HG03066 (cell line): ENCODE measurements at regions not wholly inside any gene's neighbourhood (a gene's known extent, or its start where the extent isn't known, plus 50 kb on each side); places are given as distances from the start of the nearest gene placed in this dataset.

Source experiments
- ATAC-seq: cut with Tn5 transposase; IDR thresholded peaks from one replicate; pipeline ENCODE4 v1.9.1; 2021; ENCODE audit warnings: low read depth; ENCODE audit not compliant: unreplicated experiment

DNA sequence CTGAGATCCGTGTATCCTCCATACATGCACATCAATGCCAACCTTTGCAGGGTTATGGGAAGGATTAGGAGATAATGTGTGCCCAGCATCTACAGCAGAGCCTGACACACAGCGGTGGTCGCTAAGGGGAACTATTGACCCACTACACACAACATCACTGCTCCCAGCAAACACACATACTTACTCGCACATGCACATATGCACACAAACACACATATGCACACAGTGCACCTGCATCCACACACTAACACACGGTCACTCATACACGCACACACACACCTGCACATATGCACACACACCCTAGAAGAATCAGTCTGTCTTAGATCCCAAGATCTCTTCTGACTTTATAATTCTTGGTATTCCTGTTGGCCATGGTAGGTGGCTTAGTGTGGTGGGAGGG lies 118.3 kb downstream of the GYPC start:
- no peak for ATAC-seq

DNA sequence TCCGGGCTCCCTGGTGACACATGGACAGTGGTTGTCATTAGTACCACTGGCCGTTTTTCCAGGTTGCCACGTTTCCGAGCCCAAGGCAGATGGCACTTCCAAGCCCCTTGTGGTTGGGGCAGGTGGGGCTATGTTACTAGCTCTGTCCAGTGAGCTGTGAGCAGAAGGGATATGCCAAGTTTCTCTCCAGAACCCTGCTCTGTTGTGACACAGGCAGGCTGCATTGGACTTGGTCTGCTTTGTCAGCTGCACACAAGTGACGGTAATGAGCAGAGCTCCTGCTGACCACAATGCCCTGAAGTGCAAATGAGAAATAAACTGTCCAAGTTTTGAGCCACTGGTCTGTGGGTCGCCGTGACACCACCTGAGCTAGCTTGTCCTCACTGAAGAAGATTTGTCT lies 118.8 kb downstream of the GYPC start:
- no peak for ATAC-seq

DNA sequence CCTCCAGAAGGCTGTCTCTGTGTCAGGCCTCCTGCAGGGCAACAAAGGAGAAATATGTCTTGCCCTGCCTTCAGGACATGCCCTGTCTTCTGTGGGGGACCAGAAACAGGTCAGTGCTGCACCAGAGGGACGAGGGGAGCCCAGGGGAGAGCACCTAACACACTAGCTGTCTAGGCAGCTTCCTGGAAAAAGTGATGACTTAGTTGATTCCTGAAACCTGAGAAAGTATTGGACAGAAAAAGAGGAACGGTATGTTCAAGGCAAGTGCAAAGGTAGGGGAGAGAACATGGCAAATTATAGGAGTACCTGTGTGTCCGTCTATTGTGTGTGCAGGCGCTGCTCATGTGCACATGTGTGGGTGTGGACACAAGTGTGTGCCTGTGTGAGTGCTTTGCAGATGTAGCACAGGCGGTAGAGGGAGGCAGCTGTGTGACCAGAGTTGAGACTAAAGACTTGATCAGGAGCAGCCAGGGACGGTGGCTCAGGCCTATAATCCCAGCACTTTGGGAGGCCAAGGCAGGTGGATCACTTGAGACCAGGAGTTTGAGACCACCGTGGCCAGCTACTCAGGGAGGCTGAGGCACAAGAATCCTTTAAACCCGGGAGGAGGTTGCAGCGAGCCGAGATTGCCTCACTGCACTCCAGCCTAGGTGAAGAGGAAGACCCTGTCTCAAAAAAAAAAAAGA lies 119.5 kb downstream of the GYPC start:
- no peak for ATAC-seq

DNA sequence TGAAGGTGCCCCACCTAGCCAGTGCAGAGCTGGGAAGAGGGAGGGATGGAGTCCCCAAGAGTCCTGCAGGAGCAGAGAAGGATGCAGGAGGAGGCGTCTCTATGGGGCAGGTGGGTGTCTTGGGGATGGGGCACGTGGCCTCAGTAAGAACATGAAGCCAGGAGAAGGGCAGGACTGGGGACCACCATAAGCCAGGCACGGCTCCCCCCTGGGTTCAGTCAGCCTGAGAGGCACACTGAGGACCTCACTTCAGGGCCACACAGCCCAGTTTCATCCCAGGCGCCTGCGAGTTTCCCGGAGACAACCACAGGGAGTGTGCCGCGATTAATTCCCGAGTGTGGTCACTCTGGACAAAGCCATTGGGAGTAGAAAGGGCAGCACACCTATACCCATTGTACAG lies 120.3 kb downstream of the GYPC start:
- ATAC-seq: no peak

DNA sequence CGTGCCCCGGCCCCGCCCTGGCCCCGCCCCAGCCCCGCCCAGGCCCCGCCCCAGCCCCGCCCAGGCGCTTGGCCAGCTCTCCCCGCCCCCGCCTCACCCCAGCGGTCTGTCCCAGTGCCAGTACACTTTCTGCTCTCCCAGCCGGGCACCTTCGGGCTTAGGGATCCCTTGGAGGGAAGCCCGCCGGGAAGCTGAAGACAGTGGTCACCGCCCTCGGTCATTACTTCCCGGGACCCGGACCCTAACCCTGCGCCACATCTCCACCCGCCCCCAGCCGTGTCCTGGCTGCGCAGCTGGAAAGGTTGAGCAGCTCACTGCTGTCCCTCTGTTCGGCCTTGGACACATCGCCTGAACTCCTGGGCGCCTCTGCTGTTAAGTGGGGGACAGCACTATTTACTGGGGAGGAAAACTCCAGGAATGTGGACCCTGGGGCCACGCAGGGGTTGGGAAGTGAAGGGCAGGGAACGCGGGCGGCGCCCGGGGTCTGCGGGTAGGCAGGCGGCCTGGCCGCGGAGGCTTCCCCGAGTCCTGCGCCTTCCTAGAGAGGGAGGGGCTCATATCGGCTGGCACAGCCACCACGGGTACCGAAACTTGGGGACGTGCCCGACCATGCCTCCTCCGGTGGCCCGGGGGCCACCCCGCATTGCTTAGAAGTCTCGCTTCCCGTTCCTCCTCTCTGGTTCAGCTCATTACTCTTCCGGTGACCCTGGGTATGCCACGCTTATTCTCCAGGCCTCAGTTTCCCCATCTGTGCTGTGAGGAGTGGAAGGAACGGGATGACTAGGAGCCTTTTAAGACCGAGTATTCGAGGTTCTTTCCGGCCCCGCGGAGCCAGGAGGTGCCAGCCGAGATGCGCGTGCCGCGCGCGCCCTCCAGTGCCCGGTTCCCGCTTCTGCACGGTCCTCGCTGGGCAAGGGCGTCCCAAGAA lies 121.0 kb downstream of the GYPC start:
- ATAC-seq: peak; percentile 81

DNA sequence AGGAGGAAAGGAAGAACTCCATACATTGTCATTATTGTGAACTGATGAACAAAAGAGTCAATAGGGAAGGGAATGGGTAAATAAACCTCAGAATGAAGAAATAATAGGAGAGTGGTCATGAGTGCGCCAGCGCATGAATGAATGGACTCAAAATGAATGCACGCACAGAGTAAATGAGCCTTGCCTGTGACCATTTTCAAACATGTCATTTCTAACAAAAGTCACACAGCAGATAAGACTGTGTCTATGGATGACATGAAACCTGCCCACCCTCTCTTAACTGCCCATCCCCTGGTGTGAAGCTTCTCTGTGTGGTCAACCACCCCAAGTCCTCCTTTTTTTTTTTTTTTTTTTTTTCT lies 121.1 kb upstream of the TEX51 start:
- peak; percentile 5 for ATAC-seq

DNA sequence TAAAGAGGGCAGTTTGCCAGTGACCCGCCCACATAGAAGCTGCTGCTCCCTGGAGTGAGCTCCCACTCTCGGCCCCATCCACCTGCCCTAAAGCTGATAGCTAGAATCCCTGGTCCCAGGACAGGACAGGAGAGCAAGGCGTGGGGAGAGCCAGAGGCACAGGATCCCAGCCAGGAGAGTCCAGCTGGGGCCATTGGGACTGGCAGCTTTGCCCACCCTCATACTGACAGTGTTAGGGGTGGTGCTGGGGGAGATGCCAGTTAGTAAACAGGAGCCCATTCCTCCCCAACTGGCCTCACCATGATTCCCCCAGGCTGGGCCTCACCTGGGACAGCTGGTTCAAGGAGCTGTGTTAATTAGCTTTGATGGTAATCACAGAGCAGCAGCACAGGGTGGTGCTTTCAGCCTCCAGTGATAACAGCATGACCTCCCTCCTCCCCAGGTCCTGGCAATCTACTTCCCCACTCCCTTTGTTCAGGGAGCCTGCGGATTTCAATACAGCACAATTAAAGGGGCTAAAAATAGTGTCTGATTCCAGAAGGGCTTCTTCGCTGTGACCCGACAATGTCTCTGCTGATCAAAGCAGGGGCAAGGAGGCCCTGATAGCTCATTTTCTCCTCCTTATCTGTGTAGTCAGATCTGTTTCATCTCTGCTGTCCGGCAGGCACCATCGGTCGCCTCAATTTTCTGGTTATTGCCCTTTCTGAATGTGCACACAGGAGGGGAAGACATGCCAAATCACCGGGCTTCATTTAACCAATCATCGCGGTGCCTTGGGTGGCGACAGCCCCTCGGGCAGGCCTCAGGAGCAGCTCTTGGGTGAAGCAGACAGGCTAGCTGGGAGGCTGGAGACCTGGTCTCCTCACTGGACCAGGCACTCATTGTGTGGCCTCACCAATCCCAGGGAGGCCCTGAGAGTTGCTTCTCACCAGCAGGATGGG lies 119.9 kb upstream of the TEX51 start:
- ATAC-seq: no peak

DNA sequence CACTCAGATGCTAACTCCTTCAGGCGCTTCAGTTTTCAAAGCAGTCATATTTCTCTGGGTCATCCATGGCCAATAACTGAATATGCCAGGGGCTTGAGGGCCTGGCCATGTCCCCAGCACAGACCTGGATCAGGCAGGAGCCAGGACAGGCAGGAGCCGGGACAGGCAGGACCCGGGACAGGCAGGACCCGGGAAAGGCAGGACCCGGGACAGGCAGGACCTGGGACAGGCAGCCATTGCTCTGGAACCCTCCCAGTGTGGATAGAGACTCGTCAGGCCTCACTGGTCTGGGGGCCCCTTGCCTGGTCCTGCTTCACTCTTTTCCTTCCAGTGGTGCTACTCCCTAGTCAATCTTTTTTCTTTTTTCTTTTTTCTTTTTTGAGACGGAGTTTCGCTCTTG lies 117.5 kb upstream of the TEX51 start:
- no peak for ATAC-seq

DNA sequence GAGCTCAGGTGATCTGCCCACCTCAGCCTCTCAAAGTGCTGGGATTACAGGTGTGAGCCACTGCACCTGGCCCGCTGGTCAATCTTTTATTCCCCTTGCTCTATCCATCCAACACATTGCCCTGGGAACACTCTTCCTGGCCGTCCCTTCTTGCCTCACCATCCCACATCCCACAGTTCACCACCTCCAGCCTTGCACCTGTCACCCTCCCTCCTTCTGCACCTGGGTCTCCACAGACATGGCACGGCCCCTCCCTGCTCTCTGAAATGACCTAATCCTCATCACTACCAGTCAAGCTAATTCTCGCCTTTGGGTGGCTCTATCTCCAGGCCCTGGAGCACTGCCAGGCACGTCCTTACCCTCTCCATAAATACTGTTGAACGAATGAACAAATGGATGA lies 116.9 kb upstream of the TEX51 start:
- ATAC-seq: no peak

DNA sequence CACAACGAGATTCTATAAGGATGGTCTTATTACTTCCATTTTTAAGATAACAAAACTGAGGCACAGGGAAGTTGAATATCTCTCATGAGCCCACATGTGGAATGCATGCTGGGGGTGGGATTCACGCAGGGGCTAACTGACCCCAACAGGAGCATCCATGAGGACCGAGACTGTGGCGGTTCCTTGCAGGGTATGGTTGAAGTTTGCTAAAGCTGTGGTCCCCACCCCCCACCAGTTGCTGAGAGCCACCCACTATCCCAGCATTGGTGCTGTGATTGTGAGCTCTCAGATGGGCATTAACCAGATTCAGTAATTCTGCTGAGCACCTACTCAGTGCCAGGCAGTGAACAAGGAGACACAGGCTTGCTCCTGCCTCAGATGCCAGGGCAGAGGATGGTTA lies 116.0 kb upstream of the TEX51 start:
- ATAC-seq: no peak

DNA sequence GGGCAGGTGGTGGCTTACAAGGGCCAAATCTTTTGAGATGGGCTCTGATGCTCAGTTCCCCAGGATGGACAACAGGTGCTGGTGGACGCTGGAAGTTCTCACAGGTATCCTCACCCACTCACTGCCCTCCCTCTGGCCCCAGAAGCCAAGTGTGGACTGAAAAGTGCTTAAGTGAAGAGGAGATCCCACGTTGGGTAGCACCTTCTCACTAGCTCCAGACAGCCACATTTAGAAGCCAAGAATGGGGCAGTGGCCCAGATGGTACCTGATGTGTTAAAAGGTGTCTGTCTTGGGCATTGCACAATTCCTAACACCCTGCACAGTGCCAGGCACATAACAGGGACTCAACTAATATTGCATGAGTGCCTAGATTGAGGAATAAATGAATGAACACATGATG lies 115.3 kb upstream of the TEX51 start:
- ATAC-seq: no peak

DNA sequence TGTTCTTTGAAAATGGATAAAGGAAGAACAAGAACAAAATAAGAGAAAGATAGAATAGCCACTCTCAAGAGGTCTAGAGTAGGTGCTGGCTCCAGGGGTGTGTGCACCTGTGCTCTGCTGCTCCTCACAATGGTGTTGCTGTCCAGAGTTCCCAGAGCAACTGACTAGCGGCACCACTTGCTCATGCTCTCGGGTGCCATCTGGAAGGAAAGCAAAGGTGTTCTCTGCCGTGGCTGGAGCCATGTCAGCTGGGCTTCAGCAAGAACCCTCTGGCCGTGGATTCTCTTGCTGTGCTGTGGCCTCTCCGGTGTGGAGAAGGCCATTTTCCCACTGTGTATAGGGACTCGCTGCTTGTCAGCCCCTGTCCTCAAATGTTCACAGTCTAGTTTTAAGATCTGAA lies 114.6 kb upstream of the TEX51 start:
- ATAC-seq: no peak

DNA sequence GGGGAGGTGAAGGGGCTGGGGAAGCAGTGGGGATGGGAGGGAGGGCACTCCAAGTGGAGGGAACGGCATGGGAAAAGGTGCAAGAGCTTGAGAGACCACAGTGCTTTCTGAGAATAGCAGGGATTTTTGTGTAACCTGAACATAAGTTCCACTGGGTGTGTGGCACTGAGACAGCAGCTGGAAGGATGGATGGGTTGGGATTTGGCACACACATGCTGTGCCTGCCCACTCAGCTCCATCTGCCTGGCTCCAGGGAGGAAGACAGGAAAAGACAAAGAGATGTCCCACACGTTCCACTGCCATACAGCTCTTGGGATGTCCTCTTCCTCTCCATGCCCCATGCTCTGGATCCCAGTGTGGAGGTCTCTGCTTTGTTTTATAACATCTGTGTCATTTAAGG lies 114.1 kb upstream of the TEX51 start:
- ATAC-seq: no peak

DNA sequence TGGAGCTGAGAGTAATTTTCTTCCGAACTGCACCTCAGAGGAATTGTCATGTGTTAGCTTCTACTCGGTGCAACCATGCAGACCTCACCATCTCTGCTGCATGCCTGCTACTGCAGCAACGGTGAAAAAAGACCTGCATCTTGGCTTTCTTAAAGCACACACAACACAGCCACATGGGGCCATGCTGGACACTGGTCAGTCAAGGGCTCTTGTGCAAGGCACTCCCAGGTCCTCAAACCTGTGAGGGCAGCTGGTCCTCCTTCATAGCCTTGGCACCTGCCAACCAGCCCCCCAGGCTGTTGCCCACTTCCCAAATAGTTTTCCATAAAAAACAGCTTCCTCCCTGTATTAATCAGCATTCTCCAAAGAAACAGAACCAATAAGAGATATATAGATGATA lies 113.5 kb upstream of the TEX51 start:
- no peak for ATAC-seq

DNA sequence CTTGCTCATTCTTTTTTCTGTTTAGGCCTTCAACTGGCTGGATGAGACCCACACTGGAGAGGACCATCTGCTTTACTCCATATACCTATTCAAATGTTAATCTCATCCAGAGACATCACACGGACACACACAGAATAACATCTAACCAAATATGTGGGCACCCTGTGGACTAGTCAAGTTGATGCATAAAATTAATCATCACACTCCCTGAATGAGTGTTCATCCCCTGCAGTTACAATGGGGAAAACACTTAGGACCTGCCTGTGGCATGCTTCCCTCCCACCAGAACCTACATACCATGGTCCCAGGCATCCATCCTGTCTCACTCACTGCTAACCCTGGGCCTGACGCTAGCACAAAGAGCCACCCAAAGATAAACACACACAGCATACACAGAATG lies 112.8 kb upstream of the TEX51 start:
- ATAC-seq: no peak

DNA sequence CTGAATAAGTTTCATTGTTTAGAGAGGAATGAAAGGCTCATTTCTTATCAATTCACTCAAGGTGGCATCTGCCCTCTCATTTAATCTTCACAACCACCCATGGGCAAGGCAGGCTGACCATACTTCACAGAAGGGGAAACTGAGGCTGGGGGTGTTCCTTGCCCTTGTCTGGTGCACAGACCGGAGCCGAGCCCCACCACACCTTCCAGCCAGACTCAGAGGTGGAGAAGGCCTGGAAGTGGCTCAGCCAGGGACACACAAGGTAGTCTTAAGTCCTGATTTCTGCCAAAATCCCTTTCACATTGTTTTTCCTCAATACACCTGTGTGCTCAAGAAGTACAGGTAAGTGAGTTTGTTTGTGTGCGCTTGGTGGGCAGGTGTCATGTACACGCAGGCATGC lies 111.9 kb upstream of the TEX51 start:
- no peak for ATAC-seq

DNA sequence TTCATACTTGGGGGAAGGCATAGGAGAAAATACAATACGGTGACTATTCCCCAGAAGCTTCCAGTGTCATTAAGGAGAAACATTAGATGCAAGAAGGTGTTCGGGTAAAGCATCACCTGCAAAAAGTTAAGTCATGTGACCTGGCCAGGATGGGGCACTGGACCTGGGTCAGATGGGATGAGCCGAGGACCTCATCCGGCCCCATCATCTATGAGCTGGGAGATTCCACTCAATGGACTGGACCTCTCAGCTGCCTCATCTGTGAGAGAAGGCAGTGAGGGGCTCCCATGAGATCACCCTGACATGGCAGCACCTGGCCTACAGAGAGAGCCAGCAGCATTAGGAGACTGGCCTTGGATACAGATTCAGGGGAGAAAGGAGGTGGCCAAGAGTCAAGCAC lies 111.4 kb upstream of the TEX51 start:
- no peak for ATAC-seq

DNA sequence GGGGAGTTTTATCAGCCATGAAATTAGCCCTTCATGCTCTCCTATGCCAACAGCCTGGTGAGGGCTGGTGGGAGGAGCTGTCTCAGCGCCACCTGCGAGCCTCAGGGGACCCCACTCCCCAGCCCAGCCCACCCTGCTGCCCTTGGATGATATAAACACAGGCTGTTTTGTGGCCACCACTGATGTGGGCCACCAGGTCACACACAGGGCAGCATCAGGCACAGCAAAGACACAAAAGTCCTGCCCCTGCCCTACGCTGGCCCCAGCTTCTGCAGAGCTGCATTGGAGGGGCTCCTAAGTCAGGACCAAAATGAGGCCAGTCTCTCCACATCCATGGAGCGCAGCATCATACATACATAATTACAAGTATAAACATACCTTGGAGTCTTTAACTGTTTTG lies 110.6 kb upstream of the TEX51 start:
- ATAC-seq: no peak

DNA sequence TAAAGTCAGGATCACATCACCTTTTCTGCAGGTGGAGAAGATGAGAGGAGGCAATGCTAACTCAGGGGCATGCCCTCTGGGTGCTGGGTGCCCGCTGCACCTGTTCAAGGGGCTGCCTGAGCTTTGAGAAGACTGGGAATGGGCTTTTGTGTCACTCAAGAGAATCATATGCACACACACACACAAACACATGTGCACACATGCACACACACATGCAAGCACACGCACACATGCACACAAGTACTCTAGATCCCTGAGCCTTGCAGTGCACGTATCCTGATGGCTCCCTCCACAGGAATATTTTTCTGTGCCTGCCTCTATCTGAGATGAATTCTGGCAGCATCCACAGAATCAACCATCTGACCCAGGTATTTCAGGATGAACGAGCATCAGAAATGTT lies 110.0 kb upstream of the TEX51 start:
- ATAC-seq: no peak

DNA sequence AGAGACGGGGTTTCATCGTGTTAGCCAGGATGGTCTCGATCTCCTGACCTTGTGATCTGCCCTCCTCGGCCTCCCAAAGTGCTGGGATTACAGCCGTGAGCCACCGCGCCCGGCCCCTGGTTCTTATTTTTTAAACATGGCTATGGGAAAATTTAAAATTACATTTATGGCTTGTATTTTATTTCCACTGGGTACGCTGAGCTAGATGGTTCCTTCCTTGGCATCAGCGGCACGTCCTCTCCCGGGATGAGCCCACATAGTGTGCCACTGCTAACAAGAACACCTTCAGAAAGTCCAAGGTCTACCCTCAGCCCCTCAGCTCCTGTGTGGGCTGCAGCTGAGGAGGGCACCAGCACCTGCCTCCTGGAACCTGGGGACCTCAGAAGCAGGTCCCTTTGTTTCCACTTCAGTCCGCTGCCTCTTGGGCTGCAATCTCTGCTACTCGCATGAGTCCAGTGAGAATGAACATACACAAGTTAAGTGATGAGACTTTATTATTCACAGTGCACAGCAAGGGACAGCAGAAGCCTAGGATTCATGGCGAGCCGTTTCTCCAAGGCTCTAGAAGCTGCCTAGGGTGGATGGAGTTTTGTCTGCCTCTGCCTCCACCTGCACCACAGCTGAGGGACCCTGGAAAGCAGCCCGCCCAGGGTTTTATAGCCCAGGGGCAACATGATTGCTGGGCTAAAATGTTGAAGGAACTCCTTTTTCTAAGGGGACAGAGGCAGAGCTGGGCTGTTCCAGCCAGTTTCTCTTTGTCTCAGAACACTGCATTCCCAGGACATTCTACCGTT lies 107.5 kb upstream of the TEX51 start:
- no peak for ATAC-seq
